Activated T-helper 2 cell treated with anti-CD3 and anti-CD28 coated beads, Interferon-gamma antibody, Interleukin-2, Interleukin-4, amounts not matched to agents 10 μg/mL and 5 μg/mL and 100 μg/mL, durations not matched to agents 14 hours and 24 hours and 36 hours (primary cell): ENCODE measurements at regions not wholly inside any gene's neighbourhood (a gene's known extent, or its start where the extent isn't known, plus 50 kb on each side); places are given as distances from the start of the nearest gene placed in this dataset.

ENCODE experiments used
- DNase-seq: peaks from one replicate; pipeline ENCODE4 v3.0.0; 2021; ENCODE audit warnings: low spot score
- H3K27ac Mint-ChIP-seq: one replicate; pipeline ENCODE4 v1.8.0; 2021; ENCODE audit warnings: mixed read lengths
- H3K27me3 Mint-ChIP-seq: one replicate; pipeline ENCODE4 v1.8.0; 2021; ENCODE audit warnings: low read depth, mixed read lengths
- H3K36me3 Mint-ChIP-seq: one replicate; pipeline ENCODE4 v1.8.0; 2021; ENCODE audit warnings: low read depth, mixed read lengths
- H3K4me1 Mint-ChIP-seq: one replicate; pipeline ENCODE4 v1.8.0; 2021; ENCODE audit warnings: low read depth, mixed read lengths
- H3K4me3 Mint-ChIP-seq: one replicate; pipeline ENCODE4 v1.8.0; 2021; ENCODE audit warnings: low read depth, mild to moderate bottlenecking, moderate library complexity, mixed read lengths
- H3K9me3 Mint-ChIP-seq: one replicate; pipeline ENCODE4 v1.8.0; 2021; ENCODE audit warnings: mixed read lengths
- intact Hi-C: fragments of 100-400 bp; cut with micrococcal nuclease; formaldehyde crosslinking; loops from one replicate; pipeline ENCODE4 v1.15.1; 2023

DNA sequence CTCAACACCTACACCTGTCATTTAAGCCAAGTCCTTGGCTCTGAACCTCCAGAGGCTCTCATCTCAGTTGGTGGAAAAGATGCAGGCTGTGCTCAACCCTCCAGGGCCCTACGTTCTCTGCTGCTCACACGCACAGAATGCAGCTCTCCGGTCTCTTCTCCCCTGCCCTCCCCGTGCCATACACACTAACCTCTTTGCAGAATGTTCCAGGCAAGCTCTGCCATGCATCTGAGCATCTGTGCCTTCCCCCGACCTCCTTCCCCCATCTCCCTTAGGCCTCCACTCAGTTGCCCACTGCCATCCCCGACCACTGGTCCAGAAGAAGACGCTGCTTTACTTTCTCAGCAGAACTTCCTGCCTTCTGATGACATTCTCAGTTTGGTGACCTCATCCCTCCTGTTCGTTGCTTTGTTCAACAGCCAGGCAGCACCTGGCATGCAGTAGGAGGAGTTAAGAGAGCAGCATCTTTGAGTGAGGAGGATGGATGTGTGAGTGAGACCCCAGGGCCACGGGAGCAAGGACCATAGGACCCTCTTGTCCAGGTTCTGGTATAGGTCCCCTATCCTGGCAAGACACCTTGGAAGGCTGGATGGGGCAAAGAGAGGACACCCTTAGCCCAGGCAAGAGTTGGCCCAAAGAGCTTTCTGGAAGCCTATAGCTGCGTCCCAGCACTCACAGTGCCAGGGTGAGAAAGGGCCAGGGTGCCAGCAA lies 598.0 kb downstream of the BRD1 start:
- H3K4me3 Mint-ChIP-seq: no peak overlapping the region
- no peaks in the 10 kb centered on the region for H3K36me3 Mint-ChIP-seq
- no peaks in the 10 kb centered on the region for H3K27me3 Mint-ChIP-seq
- no peaks in the 10 kb centered on the region for H3K9me3 Mint-ChIP-seq
- peak; percentile 1 for DNase-seq
- intact Hi-C loops: no loop called here
- no peaks in the 10 kb centered on the region for H3K4me1 Mint-ChIP-seq
- H3K27ac Mint-ChIP-seq: no peak overlapping the region

DNA sequence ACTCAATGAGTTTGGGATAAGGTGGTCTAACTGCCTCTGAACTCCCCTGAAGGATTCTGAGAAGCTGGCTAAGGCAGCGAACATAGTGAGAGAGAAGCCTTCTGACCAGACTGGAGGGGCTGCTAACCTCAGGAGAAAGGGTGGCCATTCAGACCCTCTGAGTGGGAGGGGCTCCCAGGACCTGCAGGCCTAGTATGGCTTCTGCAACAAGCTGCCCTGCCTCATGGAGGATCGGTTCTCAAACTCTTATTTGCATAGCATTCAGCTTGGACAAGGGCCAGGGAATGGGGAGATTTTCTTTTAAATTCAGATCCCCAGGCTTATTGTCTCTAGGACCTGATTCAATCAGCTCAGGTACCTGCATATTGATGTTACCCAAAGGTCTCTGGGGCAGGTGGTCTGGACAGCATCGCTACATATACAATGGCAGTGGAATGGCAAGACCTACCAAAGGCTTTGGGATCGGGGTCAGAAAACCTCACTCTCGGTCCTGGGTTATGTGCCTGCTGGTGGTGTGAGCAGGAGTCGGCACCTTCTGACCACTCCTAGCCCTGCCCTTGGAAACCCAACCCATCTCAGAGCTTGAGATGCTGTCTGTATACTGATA lies 599.1 kb downstream of the BRD1 start:
- H3K36me3 Mint-ChIP-seq: no peaks in the 10 kb centered on the region
- H3K27me3 Mint-ChIP-seq: no peaks in the 10 kb centered on the region
- no peaks in the 10 kb centered on the region for H3K9me3 Mint-ChIP-seq
- H3K27ac Mint-ChIP-seq: no peak overlapping the region
- H3K4me3 Mint-ChIP-seq: no peak overlapping the region
- intact Hi-C loops: no loop called here
- no peak for DNase-seq
- no peaks in the 10 kb centered on the region for H3K4me1 Mint-ChIP-seq

DNA sequence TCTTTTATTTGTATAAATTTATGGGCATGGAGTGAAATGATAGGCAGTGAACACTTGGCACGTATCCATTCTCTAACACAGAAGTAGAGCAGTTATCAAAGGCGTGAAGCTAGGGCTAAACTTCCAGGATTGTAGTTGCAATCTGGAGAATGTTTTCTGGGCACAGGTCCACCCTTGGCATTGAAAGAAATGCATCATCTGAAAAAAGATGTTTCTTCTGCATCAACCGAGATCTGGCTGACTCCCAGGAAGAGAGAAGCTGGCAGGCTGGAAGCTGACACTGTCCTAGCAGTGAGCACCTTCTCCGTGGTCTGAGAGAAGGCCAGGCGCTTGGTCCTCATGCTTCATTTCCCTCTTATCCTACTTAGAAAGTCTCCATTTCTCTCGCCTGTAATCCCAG lies 600.0 kb downstream of the BRD1 start:
- H3K4me3 Mint-ChIP-seq: no peak overlapping the region
- no peak overlapping the region for H3K27ac Mint-ChIP-seq
- H3K4me1 Mint-ChIP-seq: no peaks in the 10 kb centered on the region
- no peaks in the 10 kb centered on the region for H3K27me3 Mint-ChIP-seq
- DNase-seq: no peak
- intact Hi-C loops: no loop called here
- H3K9me3 Mint-ChIP-seq: no peaks in the 10 kb centered on the region
- H3K36me3 Mint-ChIP-seq: no peaks in the 10 kb centered on the region

DNA sequence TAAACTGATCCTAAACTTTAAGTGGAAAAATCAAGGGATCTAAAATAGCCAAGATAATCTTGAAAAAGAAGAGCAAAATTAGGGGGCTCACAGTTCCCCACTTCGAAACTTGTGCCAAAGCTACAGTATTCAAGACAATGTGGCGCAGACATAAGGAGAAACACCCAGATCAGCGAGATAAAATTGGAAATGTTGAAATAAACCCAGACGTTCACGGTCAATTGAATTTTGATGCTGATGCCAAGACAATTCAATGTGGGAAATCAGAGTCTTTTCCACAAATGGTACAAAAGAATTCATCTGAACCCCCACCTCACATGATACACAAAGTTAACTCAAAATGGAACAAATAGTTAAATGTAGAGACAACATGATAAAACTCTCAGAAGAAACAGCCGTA lies 601.6 kb downstream of the BRD1 start:
- no peaks in the 10 kb centered on the region for H3K36me3 Mint-ChIP-seq
- H3K27ac Mint-ChIP-seq: no peak overlapping the region
- intact Hi-C loops: no loop called here
- H3K9me3 Mint-ChIP-seq: no peaks in the 10 kb centered on the region
- H3K4me3 Mint-ChIP-seq: no peak overlapping the region
- no peaks in the 10 kb centered on the region for H3K27me3 Mint-ChIP-seq
- no peaks in the 10 kb centered on the region for H3K4me1 Mint-ChIP-seq
- DNase-seq: no peak

DNA sequence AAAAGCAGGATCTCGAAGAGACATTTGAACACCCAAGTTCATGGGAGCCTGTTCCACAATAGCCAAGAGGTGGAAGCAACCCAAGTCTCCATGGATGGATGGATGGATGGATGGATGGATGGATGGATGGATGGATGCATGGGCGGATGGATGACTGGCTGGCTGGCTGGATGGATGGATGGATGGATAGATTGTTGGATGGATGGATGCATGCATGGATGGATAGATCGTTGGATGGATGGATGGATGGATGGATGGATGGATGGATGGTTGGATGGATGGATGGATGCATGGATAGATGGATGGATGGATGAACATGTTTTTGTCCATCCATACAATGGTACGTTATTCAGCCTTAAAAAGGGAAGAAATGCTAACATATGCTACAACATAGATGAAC lies 603.4 kb downstream of the BRD1 start:
- H3K4me1 Mint-ChIP-seq: no peaks in the 10 kb centered on the region
- DNase-seq: no peak
- no peak overlapping the region for H3K4me3 Mint-ChIP-seq
- intact Hi-C loops: no loop called here
- H3K27ac Mint-ChIP-seq: no peak overlapping the region
- no peaks in the 10 kb centered on the region for H3K36me3 Mint-ChIP-seq
- no peaks in the 10 kb centered on the region for H3K27me3 Mint-ChIP-seq
- H3K9me3 Mint-ChIP-seq: peaks cover 4% of the 10 kb centered on the region

DNA sequence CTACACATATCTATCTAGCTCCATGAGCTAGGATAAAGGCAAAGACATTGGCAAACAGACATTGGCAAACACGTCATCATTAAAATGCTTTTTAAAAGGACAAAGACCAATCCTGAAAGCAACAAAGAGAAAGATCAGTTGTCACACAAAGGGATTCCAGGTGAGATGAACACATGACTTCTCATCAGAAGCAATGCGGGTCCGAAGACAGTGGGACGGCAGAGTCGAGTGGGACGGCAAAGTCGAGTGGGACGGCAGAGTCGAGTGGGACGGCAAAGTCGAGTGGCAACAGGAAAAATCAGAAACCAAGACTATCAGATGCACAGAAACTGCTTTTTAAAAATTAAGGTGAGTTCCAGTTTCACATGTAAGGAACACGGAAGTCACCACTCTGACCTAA lies 609.5 kb downstream of the BRD1 start:
- peaks cover 12% of the 10 kb centered on the region for H3K9me3 Mint-ChIP-seq
- H3K27me3 Mint-ChIP-seq: no peaks in the 10 kb centered on the region
- no peaks in the 10 kb centered on the region for H3K4me1 Mint-ChIP-seq
- H3K36me3 Mint-ChIP-seq: no peaks in the 10 kb centered on the region
- H3K27ac Mint-ChIP-seq: no peak overlapping the region
- intact Hi-C loops: no loop called here
- DNase-seq: no peak
- H3K4me3 Mint-ChIP-seq: no peak overlapping the region

DNA sequence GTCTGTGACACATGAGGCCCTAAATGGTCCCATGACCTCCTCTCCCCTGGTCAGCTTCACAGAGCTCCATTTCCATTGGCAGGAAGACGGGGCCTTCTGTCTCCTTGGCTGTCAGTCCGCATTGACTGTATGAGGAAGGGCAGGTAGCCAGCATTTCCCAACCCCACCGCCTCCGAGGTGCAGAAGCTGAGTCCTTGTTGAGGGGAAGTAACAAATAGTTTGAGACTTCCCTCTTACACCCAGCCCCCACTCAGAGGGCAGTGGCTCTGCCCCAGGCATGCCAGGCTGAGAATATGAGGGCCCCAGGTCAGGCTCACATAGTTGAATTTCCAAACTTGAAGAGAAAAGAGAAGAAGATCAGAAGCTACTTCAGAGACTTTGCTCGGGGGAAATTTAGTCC lies 611.1 kb downstream of the BRD1 start:
- H3K4me3 Mint-ChIP-seq: no peak overlapping the region
- H3K4me1 Mint-ChIP-seq: no peaks in the 10 kb centered on the region
- H3K27ac Mint-ChIP-seq: no peak overlapping the region
- H3K9me3 Mint-ChIP-seq: peaks cover 12% of the 10 kb centered on the region
- H3K27me3 Mint-ChIP-seq: no peaks in the 10 kb centered on the region
- H3K36me3 Mint-ChIP-seq: no peaks in the 10 kb centered on the region
- intact Hi-C loops: no loop called here
- DNase-seq: no peak

DNA sequence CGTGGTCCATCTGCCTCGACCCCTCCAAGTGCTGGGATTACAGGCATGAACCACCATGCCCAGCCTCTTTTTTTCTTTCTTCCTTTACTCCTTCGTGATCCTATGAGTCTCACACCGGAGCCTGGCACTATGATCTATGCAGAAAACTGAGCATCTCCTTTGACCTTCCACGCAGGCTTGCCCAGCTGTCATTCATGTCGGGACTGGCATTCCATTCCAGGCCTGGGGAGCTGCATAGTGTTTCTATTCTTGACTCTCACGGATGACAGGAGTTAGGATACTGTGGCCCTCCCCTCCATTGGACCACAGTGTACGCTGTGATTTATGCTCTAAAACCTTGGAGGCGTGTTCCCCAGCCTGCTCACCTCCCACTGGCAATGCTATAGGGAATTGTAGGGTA lies 611.8 kb downstream of the BRD1 start:
- Mint-ChIP-seq H3K9me3 (peaks cover 12% of the 10 kb centered on the region), H3K27ac (no peak overlapping the region), H3K4me1 (no peaks in the 10 kb centered on the region), H3K4me3 (no peak overlapping the region), H3K36me3 (no peaks in the 10 kb centered on the region), H3K27me3 (no peaks in the 10 kb centered on the region)
- intact Hi-C loops: no loop called here
- DNase-seq: no peak

DNA sequence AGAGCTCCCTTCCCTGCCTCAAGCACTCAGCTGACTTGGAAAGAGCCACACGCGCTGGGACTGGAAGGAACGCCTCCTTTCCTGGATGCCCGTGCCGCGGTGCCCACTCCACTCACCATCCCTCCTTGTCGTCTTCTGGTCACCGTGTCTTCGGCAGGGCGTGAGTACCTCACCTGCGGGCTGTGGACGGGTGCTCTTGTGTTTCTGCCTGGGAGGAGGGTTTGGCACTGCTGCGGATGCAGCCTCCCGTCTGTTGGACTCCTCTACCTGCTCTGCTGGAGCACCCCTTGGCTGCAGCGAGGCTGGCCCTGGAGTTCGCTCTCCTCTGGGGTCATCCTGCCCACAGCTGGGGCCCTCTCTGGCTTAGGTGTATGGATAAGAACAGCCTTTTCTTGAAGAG lies 612.7 kb downstream of the BRD1 start:
- Mint-ChIP-seq H3K4me1 (no peaks in the 10 kb centered on the region), H3K4me3 (no peak overlapping the region), H3K27ac (no peak overlapping the region), H3K9me3 (peaks cover 12% of the 10 kb centered on the region), H3K27me3 (no peaks in the 10 kb centered on the region), H3K36me3 (no peaks in the 10 kb centered on the region)
- intact Hi-C loops: no loop called here
- DNase-seq: no peak

DNA sequence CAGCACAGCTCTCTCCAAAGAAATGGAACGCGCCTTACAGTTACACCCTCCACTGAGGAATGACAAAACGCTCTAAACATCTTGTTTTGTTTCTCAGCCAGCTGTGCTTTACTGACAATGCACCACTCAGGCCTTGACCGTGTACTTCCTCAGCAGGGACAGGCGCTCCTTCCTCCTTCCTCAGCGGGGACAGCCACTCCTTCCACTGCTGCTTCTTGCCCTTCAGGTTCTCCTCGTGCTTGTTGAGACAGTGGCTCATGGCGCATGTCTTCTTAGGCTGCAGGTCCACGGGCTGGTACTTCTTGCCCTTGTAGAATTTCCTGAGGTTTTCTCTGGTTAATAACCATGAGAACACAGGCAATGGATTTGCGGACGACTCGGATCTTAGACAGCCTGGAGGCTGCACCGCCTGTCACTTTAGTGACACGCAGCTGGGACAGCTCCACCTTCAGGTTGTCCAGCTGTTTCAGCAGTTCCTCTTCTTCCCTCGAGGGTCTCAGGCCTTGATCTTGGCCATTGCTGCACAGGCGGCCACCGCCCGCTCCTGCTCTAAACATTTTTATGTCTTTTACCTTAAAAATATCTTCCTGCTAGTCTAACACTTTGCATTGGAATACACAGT lies 613.8 kb downstream of the BRD1 start:
- no peaks in the 10 kb centered on the region for H3K4me1 Mint-ChIP-seq
- no peaks in the 10 kb centered on the region for H3K36me3 Mint-ChIP-seq
- H3K4me3 Mint-ChIP-seq: no peak overlapping the region
- H3K27me3 Mint-ChIP-seq: no peaks in the 10 kb centered on the region
- intact Hi-C loops: no loop called here
- no peak overlapping the region for H3K27ac Mint-ChIP-seq
- no peak for DNase-seq
- peaks cover 8% of the 10 kb centered on the region for H3K9me3 Mint-ChIP-seq

DNA sequence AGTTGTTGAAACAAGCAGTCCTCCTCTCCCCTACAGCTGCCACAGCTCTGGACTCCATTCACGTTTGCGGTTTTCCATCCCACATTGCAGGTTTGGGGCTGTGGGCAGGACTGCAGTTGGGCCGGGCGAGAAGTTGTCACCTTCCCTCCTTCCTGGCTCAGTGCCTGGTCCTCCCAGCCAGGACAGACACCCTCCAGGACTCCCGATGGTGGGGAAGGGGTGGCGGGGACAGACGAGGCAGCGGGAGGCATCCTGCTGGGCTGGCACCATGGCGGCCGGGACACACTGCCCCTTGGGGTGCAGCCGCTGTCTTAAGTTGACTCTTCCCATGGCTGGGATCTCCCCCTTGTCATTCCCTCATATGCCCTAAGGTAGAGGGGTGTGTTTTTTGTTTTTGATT lies 615.2 kb downstream of the BRD1 start:
- no peaks in the 10 kb centered on the region for H3K9me3 Mint-ChIP-seq
- H3K27me3 Mint-ChIP-seq: no peaks in the 10 kb centered on the region
- no peaks in the 10 kb centered on the region for H3K36me3 Mint-ChIP-seq
- intact Hi-C loops: no loop called here
- H3K4me3 Mint-ChIP-seq: no peak overlapping the region
- no peak overlapping the region for H3K27ac Mint-ChIP-seq
- no peaks in the 10 kb centered on the region for H3K4me1 Mint-ChIP-seq
- DNase-seq: no peak

DNA sequence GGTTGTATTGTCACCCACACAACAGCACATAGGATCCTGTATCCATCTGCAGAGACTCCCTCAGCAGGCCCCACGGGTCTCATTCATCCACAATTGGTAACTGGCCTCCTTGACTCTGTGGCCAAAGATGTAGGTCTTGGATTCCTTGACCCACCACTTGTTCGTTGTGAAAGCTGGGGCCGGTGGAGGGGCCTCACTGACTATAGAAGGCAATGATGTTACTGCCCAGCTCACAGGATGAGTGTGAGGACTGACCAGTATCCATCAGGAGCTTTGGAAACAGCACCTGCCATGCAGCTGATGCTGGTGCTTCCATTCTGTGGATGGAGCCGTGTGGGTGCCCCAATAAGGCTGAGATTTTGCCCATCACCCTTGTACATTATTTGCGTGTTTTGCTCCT lies 615.7 kb downstream of the BRD1 start:
- Mint-ChIP-seq H3K36me3 (no peaks in the 10 kb centered on the region), H3K27ac (no peak overlapping the region), H3K9me3 (no peaks in the 10 kb centered on the region), H3K27me3 (no peaks in the 10 kb centered on the region), H3K4me1 (no peaks in the 10 kb centered on the region), H3K4me3 (no peak overlapping the region)
- intact Hi-C loops: no loop called here
- no peak for DNase-seq

DNA sequence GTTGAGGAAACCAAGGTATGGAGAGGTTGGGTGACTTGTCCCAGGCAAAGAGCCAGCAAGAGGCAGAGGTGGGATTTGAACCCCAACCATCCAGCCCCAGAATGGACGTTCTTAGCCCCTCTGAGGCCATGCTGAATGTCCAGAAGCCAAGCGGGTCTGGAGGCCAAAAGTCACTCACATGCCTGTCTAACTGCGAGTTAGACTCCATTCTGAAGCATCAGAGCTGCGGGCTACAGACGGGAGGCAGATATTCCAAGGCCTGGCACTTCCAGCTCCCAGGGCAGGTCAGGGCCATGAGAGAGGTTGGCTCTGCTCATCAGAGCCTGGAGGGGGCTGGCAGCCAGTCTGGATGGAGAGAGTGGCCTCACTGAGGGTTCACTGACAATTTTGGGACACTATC lies 616.5 kb downstream of the BRD1 start:
- Mint-ChIP-seq H3K9me3 (no peaks in the 10 kb centered on the region), H3K4me3 (no peak overlapping the region), H3K27me3 (no peaks in the 10 kb centered on the region), H3K36me3 (no peaks in the 10 kb centered on the region), H3K27ac (no peak overlapping the region), H3K4me1 (no peaks in the 10 kb centered on the region)
- no peak for DNase-seq
- intact Hi-C loops: no loop called here
